ENCODE measurements at regions not wholly inside any gene's neighbourhood (a gene's known extent, or its start where the extent isn't known, plus 50 kb on each side); places are given as distances from the start of the nearest gene placed in this dataset.

DNA sequence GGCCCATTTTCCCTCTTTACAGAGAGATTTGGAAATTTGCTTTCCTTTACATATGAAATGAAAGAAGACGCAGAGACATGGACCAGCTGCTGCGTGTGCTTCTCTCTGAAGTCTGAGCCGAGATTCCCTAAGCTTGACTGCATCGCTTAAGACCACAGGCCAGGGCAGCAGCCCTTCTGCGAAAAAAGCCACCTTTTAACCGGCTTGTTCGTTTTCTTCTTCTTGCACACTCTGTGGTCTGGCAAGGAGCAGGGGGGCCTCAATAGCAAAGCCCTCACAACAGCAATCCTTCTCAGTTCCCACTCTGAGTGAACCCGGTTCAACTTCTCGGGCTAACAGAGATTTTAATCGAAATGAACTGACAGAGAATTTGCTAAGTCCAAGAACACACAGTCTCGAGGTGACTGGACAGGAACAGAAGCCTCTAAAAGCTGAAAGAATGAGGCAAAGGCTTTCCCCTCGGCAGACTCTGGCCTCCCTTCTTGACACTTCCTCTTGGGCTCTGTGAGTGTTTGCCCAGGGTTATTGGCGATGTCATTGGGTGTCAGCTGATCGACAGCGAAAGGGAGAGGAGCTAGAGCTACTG, 512.9 kb upstream of the KLF4 start:
- DNase-seq, result no peak
- Histone ChIP-seq H3K4ac (ENCODE audit: low read depth, low read length) (no peak overlapping the region), H4K8ac (replicated peaks; ENCODE audit: insufficient read length, low read depth, low read length) (no peak overlapping the region), H3K27ac (ENCODE audit: insufficient read length, low read depth, low read length) (no peak overlapping the region), H3K4me1 (ENCODE audit: insufficient read depth, low read length) (peaks cover 6% of the 10 kb centered on the region; the same call in 1 of the 2 replicates), H2BK5ac (ENCODE audit: insufficient read length, low read length) (no peak overlapping the region), H2BK15ac (ENCODE audit: low read depth, low read length) (no peak overlapping the region), H3K9me3 (ENCODE audit: control insufficient read depth, low read depth, low read length) (no peaks in the 10 kb centered on the region), H3K56ac (ENCODE audit: insufficient read length, low read depth, low read length) (no peak overlapping the region), H2BK20ac (ENCODE audit: low read depth, low read length, poor library complexity, severe bottlenecking) (no peak overlapping the region), H3K23me2 (ENCODE audit: insufficient read length, low read depth, low read length, poor library complexity, severe bottlenecking) (no peaks in the 10 kb centered on the region), H3T11ph (ENCODE audit: low read length) (no peak overlapping the region), H4K20me1 (ENCODE audit: control insufficient read depth, insufficient read depth, insufficient read length) (no peaks in the 10 kb centered on the region), H3K9ac (ENCODE audit: extremely low read depth, insufficient read length, low read length) (no peak overlapping the region), H4K5ac (ENCODE audit: insufficient read length, low read depth, low read length) (no peak overlapping the region), H3K4me2 (ENCODE audit: insufficient read depth, insufficient read length, low read length) (no peak overlapping the region), H2BK12ac (ENCODE audit: insufficient read length, low read depth, low read length) (no peak overlapping the region), H4K91ac (ENCODE audit: insufficient read length, low read depth, low read length) (no peak overlapping the region), H3K23ac (ENCODE audit: insufficient read length, low read depth, low read length) (no peak overlapping the region), H3K27me3 (ENCODE audit: insufficient read depth, low read length) (no peaks in the 10 kb centered on the region), H3K18ac (ENCODE audit: insufficient read length, low read depth, low read length) (no peak overlapping the region), H3K79me1 (ENCODE audit: insufficient read depth, low read depth, low read length, poor library complexity, severe bottlenecking) (no peaks in the 10 kb centered on the region), H2AFZ (ENCODE audit: low read length) (no peak overlapping the region), H3K14ac (ENCODE audit: insufficient read depth, low read length) (no peak overlapping the region), H2AK5ac (ENCODE audit: insufficient read length, low read length) (no peak overlapping the region), H2BK120ac (ENCODE audit: low read depth, low read length, poor library complexity, severe bottlenecking) (no peak overlapping the region), H3K79me2 (ENCODE audit: insufficient read depth, low read length) (no peaks in the 10 kb centered on the region)
- no peaks in the 10 kb centered on the region; the same call in 1 of the 2 replicates for H3K27me3 Mint-ChIP-seq (ENCODE audit: low read depth)
- H3K27ac Mint-ChIP-seq, result no peak overlapping the region
- H3K36me3 Mint-ChIP-seq (ENCODE audit: insufficient read depth in 1 of 3, low read depth in 3 of 3), result no peaks in the 10 kb centered on the region
- TF ChIP-seq, protein P1, sequence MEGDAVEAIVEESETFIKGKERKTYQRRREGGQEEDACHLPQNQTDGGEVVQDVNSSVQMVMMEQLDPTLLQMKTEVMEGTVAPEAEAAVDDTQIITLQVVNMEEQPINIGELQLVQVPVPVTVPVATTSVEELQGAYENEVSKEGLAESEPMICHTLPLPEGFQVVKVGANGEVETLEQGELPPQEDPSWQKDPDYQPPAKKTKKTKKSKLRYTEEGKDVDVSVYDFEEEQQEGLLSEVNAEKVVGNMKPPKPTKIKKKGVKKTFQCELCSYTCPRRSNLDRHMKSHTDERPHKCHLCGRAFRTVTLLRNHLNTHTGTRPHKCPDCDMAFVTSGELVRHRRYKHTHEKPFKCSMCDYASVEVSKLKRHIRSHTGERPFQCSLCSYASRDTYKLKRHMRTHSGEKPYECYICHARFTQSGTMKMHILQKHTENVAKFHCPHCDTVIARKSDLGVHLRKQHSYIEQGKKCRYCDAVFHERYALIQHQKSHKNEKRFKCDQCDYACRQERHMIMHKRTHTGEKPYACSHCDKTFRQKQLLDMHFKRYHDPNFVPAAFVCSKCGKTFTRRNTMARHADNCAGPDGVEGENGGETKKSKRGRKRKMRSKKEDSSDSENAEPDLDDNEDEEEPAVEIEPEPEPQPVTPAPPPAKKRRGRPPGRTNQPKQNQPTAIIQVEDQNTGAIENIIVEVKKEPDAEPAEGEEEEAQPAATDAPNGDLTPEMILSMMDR (conservative IDR thresholded peaks at IDR 0.05), result no peak
- H3K4me3 Mint-ChIP-seq, result no peak overlapping the region
- WGBS (ENCODE audit: extremely low coverage, insufficient read length, low lambda C conversion rate), result no CpG with 5 or more reads among the region's 15 CpGs
- H3K4me1 Mint-ChIP-seq, result peaks cover 8 to 20% of the 10 kb centered on the region in 2 experiments
- H3K9me3 Mint-ChIP-seq, result no peaks in the 10 kb centered on the region
